Astrocyte of the hippocampus (primary cell): ENCODE measurements at regions not wholly inside any gene's neighbourhood (a gene's known extent, or its start where the extent isn't known, plus 50 kb on each side); places are given as distances from the start of the nearest gene placed in this dataset.

ENCODE experiments used
- DNase-seq: peaks from one replicate; pipeline ENCODE4 v3.0.0; 2011; ENCODE audit warnings: low read depth, low spot score

- no peak for DNase-seq
Measured at GRCh38 chr20:48156951-48157700, 371.8 kb upstream of the SULF2 start.

- no peak for DNase-seq
Measured at GRCh38 chr20:48156521-48156920, 371.2 kb upstream of the SULF2 start.

DNA sequence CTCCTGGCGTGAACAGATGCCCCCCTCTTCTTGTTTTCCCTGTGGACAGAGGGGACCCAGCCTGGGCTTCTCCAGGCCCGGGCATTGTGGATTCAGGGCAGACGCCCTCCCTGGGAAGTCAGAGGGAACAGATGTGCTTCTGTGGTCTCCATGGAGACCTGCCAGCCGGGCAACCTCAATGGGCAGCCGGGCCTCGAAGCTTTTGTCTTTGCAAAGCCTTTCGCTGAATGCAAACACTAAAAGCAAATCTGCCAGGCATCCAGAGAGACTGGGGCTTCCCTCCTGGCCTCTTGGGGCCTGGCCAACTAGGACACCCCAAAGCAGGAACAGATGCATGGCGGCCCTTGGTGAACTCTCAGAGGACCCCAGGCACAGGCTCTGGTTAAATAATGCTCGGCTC, 370.0 kb upstream of the SULF2 start:
- DNase-seq = no peak

GRCh38 chr20:48154040-48154765, 368.9 kb upstream of the SULF2 start:
- DNase-seq = no peak

GRCh38 chr20:48153523-48153922, 368.2 kb upstream of the SULF2 start:
- peak; percentile 34 for DNase-seq

GRCh38 chr20:48153103-48153502, 367.8 kb upstream of the SULF2 start:
- DNase-seq = no peak

- no peak for DNase-seq
Measured at GRCh38 chr20:48150568-48150967, 365.3 kb upstream of the SULF2 start.

DNA sequence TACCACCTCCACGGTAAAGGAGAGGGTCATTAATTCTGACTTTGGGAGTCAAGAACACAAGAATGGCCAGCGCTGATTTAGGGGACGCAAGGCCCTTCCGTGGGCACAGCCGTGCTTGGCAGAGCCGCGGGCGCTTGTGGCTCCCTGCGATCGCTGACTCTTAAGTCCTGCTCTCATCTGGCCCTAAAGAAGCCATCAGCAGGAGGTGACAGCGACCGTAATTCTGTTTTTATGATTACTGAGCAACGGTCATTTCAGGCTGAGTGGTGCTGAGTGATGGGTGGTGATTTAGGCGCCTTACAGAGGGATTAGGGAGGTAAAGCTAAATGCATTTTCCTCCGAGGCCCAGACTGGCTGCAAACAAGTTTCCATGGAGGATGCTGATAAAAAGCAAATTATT, 364.6 kb upstream of the SULF2 start:
- no peak for DNase-seq

DNA sequence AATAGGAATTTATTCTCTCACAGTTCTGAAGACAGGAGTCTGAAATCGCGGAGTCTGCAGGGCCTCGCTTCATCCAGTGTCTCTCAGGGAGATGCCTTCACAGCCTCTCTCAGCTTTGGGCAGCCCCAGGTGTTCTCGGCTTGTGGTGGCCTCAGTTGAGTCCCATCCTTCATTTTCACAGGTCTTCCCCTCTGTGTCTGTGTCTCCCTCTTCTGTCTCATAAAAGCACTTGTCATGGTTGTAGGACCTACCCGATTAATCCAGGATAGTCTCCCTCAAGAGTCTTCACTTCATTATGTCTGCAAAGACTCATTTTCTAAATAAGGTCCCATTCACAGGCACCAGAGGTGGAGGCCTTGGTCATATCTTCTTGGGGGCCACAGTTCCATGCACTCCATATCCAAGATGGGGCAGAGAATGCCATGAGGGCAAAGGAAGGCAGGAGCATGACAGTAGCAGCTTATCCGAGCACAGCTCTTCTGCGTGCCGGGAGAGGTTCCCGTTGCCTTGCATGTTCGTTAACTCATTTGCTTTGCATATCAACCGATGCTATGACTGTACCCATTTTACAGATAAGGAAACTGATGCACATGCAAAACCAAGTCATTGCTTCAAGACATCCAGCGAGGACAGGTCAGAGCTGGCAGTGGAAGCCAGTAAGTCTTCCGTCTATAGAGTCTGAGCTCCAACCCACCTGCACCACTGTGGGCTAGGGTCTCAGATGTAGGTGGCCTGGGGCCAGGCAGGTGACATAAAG, 363.8 kb upstream of the SULF2 start:
- no peak for DNase-seq

DNA sequence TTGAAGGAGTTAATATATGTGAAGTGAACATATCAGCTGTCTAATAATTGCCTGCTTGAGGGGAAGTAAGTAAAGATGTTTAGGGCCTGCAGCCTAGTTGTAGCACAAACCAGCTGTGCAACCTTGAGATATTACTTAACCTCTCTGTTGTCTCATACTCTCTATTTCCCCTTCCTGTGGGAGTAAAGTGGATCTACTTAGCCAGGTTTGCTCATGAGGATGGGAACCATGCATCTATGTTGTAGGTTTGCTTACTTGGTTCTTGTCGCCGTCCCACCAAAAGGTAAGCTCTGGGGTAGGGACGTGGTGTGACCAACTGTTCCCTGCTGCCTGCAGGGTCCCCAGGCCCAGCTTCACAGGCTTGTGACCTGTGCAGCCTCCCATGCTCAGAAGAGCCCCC, 362.7 kb upstream of the SULF2 start:
- no peak for DNase-seq

DNA sequence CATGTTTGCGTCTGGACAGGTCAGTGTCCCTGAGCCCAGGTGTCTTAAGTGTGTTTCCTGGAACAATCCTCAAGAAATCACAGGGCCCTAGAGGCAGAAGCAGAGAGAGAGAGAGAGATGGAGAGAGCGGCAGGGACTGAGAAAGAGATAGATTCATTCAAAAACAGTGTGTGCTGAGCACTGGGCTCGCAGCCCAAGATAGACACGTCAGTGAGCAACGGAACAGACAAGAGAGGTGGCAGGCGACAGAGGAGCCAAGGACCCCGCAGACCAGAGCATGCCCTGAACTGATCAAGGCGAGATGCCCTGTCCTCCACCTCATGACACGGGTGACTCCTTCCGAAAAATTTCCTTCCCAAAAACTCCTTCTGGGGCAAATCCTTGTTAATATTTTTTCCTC, 362.0 kb upstream of the SULF2 start:
- DNase-seq = no peak

DNA sequence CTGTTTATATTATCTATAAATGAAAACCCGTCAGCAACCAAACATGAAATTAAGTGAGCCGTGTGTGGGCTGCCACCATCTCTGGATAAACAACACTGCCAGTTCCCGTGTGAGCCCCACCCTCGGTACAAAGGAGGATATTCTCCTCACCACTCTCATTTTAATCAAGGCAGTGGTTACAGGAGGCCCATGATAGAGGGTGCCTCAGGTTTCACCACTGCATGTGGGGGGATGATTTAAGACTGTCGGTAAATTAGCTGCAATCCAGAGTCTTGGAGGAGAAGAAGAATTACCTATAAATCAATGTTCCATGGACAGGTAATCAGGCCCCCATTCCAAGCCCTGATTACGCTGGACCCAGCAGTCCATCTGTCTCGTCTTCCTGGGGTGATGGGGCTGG, 361.6 kb upstream of the SULF2 start:
- DNase-seq = no peak

GRCh38 chr20:48146308-48146707, 361.0 kb upstream of the SULF2 start:
- DNase-seq = no peak

DNA sequence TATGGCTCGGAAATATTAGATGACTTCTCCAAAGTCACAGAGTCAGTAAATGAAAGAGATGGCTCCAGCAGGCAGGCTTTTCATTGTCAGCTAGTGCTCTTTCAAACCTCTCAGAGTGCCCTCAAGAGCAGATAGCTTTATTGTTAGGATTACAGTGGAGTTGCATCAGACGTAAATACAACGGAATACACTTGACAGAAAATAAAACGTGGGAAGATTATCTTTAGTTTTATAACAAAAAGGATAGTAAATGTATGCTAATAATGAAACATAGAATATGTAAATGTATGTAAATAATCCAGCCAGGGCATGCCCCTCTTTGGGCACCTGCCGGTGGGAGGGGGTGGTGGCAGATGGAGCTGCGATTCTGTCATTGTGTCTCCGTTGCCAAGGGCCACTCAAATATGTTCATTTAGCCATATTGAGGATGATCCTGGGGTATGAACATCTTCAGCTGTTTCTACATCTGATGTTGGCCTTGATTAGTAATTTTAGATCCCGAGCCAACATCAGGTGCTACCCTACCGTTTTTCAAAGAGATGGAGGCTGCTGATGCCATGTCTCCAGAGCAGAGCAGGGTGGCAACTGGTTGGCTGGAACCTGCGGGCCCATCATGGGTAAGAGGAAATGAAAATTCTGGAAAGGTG, 358.3 kb upstream of the SULF2 start:
- DNase-seq = no peak

DNA sequence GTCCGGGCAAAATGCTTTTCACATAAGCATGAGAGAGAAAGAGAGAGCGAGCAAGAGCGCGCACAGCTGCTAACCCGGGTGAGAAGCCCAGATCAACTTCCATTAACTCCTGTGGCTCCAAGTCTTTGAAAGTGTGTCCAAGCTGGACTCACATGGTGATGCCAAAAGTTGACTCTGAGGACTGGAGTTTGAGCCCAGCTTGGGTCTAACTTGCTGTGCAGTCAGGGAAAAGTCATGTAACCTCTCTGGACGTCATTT, 357.2 kb upstream of the SULF2 start:
- DNase-seq = no peak

GRCh38 chr20:48141660-48142515, 356.6 kb upstream of the SULF2 start:
- DNase-seq = no peak

DNA sequence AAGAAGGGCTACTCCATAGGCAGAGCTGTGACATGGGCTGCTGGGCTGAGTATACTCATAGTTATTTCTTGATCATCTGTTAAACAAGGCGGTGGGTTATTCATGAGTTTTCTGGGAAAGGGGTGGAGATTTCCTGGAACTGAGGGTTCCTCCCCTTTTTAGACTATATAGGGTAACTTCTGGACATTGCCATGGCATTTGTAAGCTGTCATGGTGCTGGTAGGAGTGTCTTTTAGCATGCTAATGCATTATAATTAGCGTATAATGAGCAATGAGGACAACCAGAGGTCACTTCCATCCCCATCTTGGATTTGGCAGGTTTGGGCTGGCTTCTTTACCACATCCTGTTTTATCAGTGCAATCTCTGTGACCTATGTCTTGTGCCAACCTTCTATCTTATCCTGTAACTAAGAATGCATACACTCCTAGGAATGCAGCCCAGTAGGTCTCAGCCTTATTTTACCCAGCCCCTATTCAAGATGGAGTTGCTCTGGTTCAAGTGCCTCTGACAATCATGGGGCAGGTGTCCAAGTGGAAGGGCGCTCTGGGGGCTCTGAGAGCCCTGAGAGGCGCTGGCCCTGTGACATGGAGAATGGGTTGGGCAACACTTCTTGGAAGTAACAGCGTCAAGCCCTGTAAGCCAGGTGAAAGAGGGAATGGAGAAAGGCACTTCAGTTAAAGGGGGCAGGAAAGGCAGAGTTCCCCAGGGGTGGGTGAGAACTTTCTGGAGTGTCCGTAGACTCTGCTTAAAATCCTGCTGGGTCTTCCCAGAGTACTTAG, 354.2 kb upstream of the SULF2 start:
- DNase-seq = peak; percentile 87

DNA sequence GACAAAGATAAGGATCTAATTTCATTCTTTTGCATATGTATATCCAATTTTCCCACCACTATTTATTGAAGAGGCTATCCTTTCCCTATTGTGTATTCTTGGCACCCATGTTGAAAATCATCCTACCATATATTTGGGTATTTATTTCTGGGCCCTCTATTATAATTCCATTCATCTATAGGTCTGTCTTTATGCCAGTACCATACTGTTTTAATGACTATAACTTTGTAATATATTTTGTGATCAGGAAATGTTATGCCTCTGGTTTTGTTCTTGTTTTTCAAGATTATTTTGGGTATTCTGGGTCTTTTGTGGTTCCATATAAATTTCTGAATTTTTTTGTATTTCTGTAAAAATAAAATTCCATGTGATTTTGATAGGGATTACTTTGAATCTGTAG, 347.6 kb upstream of the SULF2 start:
- DNase-seq = no peak

DNA sequence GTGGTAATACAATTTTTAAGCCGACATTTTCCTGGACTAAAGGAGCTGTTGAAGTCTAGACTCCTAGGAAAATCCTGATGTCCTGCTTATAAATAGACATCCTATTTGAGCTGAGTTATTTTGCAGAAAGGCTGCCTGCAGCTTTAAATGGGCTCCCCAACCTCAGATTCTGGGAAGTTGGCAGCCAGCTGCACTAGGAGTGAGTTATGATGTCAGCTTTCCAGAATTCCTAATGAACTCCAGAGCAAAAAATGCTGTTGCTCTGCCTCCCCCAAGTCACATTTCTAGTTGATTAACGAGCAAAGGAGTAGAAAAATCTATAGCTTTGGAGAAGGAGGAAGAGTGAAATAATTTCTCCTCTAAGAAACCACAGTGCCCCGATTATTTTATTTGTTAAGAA, 346.3 kb upstream of the SULF2 start:
- DNase-seq = peak; percentile 77

DNA sequence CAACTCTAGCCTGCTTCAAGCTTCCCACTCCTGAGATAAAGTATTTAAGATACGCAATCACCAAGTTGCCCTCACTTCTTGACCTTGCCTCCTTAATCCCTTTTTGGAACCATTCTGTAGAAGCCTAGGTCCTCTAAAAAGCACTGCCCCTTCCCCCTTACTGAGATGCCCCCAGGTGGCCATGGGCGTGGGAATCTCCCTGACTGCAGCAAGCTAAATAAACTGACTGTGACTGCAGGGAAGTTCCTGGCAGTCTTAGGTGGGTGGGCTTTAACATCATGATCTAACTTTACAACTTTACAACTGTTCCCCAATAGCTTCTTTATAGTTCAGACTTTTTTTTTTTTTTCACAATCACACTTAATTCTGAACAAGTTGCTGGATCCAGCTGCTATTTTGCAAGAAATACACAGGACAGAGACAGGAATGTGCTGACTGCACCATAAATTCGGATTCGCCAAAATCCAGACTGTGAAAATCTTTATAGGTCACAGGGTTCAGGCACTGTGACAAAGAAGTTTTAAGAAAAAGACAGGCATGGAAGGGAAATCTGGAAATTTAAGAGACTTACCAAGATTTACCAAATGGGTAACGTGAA, 344.2 kb upstream of the SULF2 start:
- DNase-seq = no peak
